CD4-positive, alpha-beta T cell treated with Interleukin-4 for 1 hour (primary cell): ENCODE measurements at regions not wholly inside any gene's neighbourhood (a gene's known extent, or its start where the extent isn't known, plus 50 kb on each side); places are given as distances from the start of the nearest gene placed in this dataset.

Experiments
- DNase-seq, 2 donors: peaks; one replicate each; pipeline ENCODE4 v3.0.0-alpha.2; 2020 to 2022

DNA sequence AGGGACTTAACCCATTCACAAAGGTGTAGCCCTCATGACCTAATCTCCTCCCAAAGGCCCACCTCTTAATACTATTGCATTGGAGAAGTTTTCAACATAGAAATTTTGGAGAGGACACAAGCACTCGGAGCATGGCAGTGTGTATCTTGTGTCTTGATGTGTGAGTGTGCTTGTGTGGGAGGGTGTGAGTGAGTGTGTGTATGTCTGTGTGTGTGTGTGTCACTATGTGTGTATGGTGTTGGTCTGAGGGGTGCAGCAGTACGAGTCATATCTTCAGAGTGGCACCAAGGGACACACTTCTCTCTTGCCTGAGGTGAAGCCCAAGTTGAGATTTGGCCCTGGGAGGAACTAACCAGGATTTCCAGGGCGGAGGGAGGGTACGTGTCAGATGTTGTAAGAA lies 73.7 kb downstream of the NAV1 start:
- DNase-seq: no peak

DNA sequence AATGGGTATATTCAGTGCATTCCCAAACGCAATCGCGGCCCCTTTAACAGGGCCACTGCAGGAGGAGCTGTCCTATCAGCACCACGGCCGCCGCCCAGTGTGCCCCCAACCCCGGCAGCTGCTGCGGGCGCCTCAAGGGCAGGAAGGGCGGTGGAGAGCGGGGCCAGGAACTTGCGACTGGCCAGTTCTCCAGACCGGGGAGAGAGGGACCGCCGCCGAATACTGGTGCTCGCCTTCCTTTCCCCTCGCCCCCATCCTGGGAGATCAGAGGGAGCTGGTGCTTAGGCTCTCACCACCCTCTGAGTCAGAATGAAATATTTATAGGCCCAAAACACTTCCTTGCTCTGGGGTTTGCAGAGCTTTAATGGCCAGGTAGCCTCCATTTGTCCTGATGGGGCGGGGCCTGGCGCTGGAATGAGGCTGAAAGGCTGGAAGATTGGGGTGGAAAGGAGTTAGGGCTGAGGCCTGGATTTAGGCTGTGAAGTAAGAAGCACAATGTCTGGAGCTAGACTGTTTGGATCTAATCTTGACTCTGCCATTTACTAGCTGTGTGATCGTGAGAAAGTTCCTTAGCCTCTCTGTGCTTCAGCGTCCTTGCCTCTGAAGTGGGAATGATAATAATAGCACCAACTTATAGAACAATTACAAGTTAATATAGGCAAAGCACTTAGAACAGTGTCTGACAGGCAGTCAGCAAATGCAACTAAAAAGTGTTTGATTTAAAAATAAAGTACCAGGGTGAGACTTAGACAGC lies 75.5 kb downstream of the NAV1 start:
- no peak for DNase-seq

DNA sequence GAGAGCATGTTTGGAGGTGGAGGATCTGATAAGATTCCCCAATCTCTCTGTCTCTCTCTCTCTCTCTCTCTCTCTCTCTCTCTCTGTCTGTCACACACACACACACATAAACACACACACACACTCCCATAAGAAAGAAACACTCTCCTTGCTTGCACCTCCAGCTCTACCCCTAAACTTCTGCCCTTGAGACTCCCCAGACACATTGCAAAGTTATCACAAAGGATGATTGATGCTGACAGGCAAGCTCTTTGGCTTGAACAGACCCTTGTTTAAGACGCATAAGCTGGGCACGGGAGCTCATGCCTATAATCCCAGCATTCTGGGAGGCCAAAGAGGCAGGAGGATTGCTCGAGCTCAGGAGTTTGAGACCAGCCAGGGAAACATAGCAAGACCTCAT lies 78.2 kb downstream of the NAV1 start:
- no peak for DNase-seq

DNA sequence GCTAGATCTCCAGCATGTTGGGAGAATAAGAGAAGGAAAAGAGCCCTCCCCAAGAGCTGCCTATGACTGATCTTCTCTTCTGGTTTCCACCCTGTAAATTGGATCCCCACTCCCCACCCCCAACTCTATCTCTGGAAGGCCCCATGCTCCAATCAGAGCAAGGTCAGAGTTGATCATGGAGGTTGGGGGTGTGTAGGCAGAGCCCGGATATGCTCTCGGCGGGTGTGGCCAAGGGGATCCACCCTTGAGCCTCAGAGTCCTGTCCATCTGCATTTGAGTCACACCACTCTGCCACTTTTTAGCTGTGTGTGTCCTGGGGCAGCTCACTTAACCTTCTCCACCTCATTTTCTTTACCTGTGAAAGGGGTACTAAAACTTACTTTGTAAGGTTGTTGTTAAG lies 79.5 kb downstream of the NAV1 start:
- DNase-seq: no peak

DNA sequence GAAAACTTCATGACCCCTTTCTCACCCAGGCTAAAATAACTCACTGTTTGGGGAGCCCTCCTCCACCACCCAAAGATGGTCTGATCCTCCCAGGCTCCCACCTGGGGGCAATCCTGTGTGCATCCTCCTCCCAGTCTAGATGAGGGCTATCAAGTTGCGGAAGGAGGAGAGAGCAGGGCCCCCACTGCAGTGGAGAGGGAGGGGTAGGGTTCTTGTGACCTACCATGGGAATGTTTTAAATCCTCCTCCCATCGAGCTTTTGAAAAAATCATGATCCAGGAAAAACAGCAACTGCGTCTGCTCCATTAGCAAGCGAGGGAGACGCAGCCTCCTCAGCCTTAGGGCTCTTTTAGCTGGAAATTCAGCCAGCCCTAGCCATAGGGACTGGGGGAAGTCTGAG lies 80.0 kb downstream of the NAV1 start:
- DNase-seq: no peak

DNA sequence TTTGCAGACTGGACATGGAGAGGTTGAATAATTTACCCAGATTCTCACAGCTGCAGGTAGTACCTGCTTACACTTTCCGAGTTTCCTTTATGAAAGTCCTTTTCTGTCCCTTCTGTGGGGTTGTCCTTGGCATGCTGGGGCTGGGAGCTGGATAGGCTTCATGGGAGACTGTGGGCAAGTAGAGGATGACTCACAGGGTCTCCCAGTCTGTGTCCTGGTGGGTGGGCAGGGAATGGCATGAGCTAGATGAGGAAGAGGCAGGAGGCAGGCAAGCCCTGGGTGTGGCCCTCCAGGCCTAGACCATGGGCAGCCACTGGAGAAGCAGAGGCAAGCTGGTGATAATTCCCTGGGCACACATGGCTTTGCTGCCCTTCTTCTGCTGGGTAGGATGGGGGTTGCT lies 80.6 kb downstream of the NAV1 start:
- no peak for DNase-seq

DNA sequence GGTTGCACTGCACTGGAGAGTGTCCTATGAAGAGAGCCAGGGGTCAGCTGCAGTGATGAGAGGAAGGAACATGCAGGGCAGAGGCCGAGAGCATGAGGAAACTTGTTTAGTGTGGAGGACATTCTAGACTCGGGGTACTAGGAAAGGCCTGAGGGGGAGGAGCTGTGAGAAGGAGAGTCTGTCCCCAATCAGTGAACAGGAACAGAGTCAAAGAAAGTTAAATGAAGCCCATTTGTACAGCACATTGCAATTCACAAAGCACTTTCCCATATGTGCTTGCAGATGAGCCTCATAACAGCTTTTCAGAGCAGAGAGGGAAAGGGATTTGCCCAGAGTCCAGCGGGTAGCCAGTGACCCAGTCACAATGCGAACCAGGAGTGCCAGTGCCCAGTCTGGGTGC lies 83.4 kb downstream of the NAV1 start:
- no peak for DNase-seq

DNA sequence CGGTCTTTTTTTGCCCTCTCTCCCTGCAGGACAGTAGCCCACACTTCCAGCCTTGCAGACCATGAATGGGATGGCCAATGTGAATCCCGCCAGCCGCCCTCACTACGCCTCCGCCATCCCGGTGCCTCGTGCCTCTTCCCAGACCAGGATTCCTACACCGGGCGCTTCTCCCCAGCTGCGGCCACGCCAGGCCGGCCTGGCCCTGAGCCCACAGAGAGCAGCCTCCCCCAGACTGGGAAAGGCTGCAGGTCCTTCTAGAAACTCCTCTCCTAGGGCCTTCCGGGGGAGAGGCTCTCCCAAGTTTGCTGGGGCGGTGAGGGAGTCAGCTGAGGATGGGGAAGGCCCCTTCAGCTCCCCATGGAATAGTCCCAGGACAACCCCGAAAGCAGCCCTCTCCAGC lies 83.9 kb downstream of the NAV1 start:
- no peak for DNase-seq

DNA sequence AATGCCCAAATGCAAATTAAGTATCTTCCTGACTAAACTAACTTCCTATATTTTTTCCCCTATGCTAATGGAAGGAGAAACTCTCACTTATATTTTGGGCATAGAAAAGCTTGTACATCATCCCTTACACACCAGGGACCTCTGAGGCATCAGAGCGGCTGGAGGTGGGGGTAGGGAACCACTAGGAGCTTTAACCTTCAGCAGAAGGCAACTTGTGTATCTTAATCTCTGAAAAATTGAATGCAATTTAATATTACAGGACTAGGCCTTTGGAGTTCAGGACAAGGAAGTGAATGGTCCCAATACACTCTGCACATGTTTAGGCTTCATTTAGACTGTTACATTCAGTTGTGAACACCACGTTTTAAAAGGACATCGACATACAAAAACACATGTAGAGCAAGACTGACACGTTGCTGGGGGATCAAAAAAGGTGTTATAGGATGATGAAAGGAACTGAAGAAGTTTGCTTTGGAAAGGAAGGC lies 85.9 kb downstream of the NAV1 start:
- DNase-seq: no peak

DNA sequence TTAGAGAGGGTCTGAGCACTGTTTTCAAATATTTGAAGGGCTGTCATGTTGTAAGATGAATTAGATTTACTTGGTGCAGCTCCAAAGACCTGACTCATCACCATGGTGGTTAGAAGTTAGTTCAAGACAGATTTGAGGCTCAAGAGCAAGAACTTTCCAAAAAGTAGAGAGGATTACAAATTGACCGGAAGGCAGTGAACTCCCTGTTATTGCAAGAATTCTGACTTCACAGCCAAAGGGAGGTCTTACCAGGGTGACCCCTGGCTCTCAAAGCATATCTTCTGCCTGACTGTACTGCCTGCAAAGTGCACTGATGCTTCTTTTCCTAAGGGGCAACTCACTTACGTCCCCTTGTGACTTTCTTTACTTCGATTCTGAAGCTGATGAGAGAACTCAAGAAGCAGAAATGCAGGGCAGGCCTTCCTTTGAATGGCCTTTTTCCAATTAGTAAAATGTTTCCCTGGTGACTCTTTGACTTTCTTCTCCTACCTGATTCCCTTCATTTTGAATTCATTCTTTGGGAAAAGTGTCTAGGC lies 86.4 kb downstream of the NAV1 start:
- no peak for DNase-seq

DNA sequence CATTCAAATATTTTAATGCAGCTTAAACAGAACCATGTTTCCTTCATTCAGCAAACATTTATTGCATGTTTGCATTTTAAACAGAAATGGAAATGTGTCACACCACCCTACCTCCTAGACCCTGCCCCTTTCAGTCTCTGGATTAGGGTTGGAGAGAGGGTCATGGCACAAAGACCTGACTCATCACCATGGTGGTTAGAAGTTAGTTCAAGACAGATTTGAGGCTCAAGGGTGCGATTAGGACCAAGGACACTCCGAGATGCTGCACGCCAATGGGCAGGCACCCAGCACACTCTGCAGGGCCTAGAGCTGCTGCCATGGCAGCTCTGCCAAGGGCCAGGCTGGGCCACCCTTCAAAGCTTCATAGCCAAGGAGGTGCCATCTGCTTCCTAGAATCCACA lies 86.9 kb downstream of the NAV1 start:
- DNase-seq: no peak

DNA sequence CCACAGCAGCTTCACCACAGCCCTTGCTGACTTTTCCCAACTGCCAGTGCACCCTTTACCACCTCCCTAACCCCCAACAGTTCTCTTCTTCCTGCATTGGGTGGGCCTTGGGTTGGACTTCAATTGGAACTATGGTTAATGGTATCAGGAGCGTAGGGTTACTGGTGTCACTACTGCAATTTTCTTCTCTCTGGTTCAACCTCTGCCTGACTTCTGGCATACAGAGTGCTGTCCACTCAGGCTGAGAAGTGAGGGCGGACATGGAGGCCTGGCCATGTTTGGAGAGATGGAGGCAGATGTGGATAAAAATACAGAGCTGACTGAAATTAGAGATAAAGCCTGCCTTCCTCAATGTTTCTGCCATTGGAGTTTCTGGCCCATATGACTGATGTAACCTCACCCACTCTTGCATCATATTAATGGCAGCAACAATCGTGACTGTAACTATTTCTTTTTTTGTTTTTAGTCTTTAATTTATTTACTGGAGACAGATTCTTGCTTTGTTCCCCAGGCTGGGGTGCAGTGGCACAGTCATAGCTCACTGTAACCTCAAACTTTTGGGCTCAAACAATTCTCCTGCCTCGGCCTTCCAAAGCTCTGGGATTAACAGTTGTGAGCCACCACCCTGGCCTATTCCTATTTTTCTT lies 87.8 kb downstream of the NAV1 start:
- DNase-seq: no peak

DNA sequence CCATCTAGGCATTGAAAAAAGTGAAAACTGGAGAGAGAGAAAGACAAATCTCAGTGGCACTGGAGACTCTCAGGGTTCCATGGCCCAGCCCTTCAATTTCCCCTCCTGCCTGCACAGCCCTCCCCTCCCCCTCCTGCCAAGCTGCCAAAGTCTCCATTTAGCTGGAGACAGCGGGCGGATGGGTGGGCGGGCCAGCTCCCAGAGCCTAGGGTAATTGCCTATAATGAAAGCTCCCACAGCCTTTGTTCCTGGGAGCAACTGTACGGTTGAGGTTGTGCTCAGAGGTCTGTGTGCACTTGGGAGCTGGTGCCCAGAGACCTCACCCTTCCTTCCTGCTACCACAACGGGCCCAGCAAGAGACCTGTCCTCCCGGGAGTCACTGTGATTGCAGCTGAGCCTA lies 89.6 kb downstream of the NAV1 start:
- no peak for DNase-seq

DNA sequence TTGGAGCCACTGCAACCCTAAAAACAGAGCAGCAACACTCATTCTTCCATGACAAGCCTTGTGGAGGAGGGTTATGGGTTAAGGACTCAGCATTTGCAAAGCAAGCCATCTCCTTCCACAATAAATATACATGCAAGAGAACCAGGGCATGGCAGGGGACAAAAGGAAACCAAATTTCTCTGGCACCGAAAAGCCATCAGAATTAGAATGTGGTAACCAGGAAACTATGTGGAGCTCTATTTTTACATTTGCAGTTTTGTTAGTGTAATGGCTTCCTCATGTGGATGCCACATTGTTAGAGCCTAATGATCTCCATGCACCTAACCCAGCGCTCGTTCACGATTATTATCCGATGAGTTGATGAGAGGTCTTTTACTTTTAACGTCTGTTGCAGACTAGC lies 91.7 kb downstream of the NAV1 start:
- DNase-seq: no peak

DNA sequence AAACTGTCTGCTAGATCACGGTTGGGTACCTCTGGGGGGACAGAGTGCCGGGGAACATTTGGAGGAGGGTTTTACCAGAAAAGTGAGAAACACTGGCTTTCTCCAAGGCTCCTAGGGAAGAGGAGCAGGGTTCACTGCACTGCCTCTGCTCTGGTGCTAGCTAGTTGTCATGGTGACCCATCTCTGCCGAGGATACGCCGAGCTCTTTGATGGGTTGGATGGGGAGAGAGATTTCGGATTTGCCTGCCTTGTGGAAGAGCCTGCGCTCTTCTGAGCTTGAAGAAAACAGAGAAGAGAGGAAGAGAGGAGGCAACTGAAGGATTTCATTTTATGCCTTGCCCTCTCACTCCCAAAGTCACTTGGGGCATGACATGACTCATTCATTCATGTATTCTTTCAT lies 92.1 kb downstream of the NAV1 start:
- no peak for DNase-seq

DNA sequence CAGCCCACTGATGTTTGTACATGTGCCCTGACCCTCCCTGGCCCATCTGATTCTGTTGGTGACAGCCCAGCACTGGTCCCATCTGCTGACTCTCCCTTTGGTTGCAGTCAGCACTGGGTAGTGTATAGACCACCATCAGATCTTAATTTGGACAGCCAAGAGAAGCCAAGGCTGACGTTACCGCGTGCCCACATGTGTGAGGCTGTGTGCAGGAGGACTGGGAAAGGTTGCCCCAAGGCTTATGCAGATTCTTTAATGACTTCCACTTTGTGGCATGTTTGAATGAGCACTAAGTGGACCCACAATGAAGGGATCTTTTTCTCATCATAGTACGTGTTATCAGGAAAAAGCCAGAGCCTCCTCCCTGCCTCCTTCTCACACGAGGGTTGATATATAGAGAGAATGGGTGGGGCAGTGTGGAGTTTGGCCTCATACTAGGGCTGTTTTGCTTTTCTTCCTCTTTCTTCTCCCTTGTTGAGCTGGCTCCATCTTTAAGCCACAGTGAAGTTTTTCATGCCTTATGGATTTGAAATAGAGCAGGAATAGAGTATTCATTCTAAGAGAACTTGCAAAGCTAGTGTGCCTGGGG lies 93.5 kb downstream of the NAV1 start:
- DNase-seq: no peak

DNA sequence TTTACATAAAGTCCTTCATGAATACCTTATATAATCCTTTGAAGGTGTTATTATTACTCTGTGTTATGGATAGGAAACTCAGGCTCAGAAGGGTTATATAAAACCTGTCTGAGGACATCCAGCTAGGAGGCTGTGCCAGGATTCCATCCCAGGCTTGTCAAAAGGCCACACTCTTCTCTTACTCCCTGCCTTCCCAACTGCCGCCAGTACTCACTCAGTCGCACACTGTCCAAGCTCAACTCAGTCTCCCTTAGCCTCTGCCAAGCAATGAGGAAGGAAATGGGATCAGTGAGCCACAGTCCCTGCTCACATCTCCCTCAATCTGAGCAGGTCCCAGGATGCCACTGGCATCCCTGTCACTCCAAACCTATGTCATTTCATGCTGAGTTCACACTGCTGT lies 94.4 kb downstream of the NAV1 start:
- DNase-seq: no peak

DNA sequence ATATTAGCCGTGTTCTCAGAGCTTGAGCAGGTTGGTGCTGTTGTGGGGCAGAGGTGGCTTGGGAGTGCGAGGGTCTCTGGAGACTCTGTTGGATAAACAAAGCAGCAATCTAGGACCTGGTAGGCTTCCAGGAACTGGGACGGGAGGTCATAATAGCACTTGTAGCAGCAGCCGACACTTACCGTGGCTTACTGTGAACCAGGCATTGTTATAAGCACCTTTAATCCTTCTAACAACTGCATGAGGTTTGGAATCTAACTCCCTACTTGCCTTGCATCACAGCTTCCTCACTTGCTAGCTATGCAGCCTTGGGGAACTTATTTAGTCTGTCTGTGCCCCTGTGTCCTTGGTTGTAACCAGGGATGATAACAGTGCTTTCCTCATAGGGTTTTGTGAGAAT lies 94.9 kb downstream of the NAV1 start:
- no peak for DNase-seq

DNA sequence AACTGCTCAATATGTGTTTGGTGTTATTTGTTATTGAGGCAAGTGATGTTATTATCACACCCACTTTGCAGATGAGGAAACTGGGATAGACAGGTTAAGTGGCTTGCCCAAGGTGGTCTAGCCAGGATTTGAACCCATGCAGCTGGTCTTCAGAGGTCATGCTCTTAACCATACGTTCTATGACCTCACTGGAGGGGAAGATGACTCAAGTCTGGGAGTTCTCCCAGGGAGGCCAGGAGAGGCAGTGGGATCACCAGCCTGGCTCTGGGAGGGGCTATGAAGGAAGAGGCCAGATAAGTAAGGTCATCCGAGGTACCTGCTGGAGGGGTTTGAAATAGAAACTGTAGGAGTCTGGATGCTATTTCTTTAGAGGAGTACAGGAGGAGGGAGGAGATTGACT lies 95.3 kb downstream of the NAV1 start:
- DNase-seq: no peak

DNA sequence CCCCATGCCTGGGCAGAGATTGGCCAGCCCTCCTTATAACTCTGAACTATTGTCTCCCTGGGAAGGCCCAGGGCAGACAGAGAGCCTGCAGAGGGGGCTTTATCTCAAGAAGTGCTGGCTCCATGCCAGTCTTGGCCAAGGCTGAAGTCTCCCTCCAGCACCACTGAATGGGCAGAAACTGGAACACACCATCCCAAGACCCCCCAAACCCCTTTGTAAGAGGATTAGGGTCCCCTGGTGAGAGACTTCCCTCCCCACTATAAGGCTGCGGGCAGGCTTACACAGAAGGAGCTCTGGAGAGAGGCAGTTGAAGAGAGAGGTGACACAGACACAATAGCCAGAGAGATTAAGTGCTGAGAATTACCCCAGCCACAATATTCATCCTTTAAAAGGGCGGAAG lies 97.2 kb downstream of the NAV1 start:
- no peak for DNase-seq

DNA sequence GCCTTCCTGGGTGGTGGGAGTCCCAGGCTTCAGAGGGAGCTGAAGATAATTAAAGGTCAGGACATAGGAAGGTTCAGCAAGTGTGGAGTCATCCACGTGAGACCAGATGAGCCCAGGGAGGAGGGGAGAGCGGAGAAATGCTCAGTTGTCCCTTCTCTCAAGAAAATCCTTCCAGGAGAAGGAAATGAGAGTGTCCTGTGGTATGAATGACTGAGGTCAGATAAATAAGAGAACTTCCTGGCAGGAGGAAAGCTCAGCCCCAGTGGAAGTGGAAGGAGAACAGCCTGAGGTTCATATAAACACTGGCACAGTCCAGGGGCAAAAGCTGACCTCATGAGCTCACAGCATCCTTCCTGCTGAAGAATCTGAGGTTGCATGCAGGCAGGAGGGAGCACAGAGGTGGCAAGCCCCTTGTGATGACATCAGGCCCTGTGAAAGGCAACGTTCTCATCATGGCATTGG lies 97.6 kb downstream of the NAV1 start:
- no peak for DNase-seq

DNA sequence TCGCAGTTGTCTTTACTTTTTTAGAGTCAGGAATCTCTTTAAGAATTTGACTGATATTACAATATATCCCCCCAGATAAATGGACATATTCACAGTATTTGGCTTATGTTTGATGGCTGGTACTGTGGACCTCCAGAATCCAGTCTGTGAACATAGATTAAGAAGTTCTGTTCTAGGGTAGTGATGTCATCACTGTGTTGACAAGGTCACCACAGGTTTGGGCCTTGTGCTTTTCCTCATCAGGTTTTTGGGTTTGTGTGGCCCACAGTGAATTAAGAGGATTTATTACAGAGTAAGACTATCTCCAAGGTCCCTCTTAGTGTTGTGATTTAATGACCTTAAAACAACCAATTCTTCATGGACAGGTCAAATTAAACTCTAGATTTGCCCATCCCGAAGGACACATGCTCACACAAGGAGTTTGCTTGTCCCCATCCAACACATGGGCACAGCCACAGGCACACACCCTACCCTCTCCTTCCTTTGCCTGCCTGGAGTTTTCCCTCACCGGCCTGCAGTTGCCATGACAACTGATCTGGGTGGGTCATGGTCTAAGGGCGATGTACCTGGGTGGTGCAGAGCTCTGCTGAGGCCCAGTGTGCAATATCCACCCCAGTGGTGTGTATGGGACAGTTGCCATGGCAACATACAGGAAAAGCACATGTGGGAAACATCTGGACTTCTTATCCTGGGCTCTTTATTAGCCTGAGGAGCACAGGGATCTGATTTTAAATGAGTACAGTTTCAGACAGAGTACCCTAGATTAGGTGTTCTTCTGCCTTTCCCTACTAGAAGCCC lies 98.6 kb downstream of the NAV1 start:
- no peak for DNase-seq

DNA sequence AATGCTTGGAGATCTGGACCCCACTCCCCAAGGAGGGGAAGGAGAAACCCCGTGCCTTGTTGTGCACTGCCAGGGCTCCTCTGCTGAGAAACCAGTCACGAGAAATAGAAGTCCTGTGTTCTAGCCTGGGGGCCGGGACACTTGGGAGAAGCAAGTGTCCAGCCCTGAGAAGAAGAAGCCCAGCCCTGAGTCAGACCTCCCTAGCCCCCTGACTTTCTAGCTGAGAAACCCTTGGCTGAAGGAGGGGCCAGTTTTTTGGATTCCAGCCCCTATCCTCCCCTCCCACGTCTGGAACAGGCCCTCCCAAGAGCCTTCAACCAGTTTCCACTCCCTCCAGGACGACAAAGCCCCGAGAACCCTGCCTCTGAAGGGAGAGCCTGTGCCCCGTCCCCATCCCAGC lies 100.5 kb downstream of the NAV1 start:
- no peak for DNase-seq
